K562 (cell line): ENCODE measurements at regions not wholly inside any gene's neighbourhood (a gene's known extent, or its start where the extent isn't known, plus 50 kb on each side); places are given as distances from the start of the nearest gene placed in this dataset.

Experiments used
- TCF7L2 ChIP-seq: fragments of 150-350 bp; IDR thresholded peaks from 2 replicates; pipeline ENCODE4 v1.6.1; 2016; ENCODE audit warnings: low read depth, mild to moderate bottlenecking, low read length, moderate library complexity
- TF ChIP-seq, protein P1 (sequence below): fragments of 450-650 bp; IDR thresholded peaks from 2 replicates; pipeline ENCODE4 v1.6.1; 2016; ENCODE audit warnings: mild to moderate bottlenecking, moderate library complexity

DNA sequence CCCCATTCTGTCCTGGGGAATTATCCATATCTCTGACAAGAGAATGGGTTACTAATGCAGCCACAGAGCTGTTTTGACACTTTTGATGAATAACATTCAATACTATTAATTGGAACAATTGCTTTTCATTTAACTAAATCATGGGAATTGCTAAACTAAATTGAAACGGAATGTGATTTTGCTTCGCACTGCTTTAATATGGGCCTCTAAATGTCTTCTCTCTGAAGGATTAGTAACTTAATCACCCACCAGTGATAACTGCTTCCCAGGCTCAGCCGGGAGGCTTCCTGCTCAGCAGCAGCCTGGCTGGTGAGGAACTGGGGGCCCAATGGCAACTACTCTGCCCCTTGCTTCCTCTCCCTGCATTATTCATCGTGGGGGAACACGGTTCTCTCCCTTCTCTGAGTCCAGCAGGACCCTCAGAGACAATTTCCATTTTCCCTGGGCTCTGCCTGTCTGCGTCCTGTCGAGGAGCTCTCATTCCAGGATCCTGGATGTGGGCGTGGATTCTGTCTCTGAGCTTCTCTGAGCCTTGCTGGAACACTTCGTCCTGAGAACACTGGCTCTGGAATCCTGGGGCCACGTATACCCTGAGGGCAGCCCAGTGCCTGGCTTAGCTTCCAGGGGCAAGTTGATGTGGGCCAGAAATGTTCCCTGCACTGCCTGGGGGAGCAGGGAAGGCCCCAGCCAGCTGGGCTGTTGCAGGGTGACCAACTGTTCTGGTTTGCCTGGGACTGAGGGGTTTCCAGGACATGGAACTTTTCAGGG, 308.9 kb downstream of the DHX35 start (continued):
- TF ChIP-seq, protein P1, sequence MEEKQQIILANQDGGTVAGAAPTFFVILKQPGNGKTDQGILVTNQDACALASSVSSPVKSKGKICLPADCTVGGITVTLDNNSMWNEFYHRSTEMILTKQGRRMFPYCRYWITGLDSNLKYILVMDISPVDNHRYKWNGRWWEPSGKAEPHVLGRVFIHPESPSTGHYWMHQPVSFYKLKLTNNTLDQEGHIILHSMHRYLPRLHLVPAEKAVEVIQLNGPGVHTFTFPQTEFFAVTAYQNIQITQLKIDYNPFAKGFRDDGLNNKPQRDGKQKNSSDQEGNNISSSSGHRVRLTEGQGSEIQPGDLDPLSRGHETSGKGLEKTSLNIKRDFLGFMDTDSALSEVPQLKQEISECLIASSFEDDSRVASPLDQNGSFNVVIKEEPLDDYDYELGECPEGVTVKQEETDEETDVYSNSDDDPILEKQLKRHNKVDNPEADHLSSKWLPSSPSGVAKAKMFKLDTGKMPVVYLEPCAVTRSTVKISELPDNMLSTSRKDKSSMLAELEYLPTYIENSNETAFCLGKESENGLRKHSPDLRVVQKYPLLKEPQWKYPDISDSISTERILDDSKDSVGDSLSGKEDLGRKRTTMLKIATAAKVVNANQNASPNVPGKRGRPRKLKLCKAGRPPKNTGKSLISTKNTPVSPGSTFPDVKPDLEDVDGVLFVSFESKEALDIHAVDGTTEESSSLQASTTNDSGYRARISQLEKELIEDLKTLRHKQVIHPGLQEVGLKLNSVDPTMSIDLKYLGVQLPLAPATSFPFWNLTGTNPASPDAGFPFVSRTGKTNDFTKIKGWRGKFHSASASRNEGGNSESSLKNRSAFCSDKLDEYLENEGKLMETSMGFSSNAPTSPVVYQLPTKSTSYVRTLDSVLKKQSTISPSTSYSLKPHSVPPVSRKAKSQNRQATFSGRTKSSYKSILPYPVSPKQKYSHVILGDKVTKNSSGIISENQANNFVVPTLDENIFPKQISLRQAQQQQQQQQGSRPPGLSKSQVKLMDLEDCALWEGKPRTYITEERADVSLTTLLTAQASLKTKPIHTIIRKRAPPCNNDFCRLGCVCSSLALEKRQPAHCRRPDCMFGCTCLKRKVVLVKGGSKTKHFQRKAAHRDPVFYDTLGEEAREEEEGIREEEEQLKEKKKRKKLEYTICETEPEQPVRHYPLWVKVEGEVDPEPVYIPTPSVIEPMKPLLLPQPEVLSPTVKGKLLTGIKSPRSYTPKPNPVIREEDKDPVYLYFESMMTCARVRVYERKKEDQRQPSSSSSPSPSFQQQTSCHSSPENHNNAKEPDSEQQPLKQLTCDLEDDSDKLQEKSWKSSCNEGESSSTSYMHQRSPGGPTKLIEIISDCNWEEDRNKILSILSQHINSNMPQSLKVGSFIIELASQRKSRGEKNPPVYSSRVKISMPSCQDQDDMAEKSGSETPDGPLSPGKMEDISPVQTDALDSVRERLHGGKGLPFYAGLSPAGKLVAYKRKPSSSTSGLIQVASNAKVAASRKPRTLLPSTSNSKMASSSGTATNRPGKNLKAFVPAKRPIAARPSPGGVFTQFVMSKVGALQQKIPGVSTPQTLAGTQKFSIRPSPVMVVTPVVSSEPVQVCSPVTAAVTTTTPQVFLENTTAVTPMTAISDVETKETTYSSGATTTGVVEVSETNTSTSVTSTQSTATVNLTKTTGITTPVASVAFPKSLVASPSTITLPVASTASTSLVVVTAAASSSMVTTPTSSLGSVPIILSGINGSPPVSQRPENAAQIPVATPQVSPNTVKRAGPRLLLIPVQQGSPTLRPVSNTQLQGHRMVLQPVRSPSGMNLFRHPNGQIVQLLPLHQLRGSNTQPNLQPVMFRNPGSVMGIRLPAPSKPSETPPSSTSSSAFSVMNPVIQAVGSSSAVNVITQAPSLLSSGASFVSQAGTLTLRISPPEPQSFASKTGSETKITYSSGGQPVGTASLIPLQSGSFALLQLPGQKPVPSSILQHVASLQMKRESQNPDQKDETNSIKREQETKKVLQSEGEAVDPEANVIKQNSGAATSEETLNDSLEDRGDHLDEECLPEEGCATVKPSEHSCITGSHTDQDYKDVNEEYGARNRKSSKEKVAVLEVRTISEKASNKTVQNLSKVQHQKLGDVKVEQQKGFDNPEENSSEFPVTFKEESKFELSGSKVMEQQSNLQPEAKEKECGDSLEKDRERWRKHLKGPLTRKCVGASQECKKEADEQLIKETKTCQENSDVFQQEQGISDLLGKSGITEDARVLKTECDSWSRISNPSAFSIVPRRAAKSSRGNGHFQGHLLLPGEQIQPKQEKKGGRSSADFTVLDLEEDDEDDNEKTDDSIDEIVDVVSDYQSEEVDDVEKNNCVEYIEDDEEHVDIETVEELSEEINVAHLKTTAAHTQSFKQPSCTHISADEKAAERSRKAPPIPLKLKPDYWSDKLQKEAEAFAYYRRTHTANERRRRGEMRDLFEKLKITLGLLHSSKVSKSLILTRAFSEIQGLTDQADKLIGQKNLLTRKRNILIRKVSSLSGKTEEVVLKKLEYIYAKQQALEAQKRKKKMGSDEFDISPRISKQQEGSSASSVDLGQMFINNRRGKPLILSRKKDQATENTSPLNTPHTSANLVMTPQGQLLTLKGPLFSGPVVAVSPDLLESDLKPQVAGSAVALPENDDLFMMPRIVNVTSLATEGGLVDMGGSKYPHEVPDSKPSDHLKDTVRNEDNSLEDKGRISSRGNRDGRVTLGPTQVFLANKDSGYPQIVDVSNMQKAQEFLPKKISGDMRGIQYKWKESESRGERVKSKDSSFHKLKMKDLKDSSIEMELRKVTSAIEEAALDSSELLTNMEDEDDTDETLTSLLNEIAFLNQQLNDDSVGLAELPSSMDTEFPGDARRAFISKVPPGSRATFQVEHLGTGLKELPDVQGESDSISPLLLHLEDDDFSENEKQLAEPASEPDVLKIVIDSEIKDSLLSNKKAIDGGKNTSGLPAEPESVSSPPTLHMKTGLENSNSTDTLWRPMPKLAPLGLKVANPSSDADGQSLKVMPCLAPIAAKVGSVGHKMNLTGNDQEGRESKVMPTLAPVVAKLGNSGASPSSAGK: no peak
- TF ChIP-seq TCF7L2: no peak
